Activated CD4-positive, alpha-beta T cell treated with anti-CD3 and anti-CD28 coated beads, Interleukin-2, amount 50 U/mL, for 16 hours (primary cell): ENCODE measurements at regions not wholly inside any gene's neighbourhood (a gene's known extent, or its start where the extent isn't known, plus 50 kb on each side); places are given as distances from the start of the nearest gene placed in this dataset.

ENCODE experiments used
- DNase-seq: peaks from one replicate; pipeline ENCODE4 v3.0.0-alpha.2; 2020

DNA sequence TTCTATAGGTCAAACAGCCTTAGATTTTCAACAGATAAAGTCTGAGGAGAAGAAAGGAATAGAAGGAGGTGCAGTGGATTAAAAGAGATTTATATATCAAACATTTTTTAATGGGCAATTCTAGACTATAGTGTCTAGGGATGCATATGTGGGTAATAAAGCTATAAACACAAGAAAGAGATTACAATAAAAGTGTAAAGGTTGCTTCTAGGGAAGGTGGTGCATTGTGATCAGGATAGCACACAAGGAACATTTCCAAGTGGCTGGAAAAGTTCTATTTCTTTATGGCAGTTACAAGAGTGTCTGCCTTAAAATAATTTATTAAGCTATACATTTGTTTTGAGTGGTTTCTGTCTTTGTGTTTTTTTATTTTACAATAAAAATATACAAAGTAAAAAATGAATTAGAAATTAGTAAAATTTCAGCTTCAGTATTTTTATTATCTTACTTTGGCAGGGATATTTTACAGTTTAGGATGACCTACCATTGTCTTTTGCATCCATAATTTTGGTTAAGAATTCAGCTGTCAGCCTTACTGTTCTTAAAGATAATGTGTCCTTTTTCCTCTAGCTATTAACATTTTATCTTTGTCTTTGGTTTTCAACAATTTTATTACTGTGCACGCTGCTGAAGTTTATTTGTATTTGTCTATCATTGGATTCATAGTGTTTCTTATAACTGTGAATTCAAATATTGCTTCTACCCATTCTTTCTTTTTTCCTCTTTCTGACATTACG, 221.8 kb downstream of the LACC1 start:
- no peak for DNase-seq

DNA sequence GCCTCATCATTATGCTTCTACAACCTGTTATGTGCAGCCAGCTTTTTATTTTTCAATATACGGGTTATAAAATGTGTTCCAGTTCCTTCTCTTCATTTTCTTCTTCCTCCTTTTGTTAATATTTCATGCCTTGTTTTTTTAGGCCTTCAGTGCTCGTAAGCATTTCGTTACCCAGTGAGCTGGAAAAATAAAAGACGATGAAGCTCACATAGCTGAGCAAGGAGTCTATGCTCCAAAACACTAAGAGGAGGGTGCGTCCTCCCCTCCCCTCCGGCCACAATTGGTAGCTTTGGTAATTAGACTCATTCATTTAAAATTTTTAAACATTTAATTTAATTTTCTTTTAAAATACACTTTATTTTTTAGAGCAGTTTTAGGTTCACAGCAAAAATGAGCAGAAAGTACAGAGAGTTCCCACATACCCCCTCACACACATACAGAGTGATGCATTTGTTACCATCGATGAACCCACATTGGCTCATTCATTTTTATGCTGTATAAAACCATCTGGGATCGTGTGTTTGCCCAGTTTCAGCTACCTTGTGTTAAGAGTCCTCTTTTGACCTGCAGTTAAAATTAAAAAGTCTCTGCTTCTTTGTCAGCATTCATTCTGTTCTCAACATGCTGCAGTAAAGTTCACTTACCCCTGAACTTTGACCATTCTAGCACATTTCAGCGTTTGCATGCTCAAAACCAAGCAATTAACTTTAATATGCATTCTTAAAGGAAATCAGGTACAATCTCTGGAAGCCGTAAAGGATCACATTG, 223.9 kb downstream of the LACC1 start:
- no peak for DNase-seq

DNA sequence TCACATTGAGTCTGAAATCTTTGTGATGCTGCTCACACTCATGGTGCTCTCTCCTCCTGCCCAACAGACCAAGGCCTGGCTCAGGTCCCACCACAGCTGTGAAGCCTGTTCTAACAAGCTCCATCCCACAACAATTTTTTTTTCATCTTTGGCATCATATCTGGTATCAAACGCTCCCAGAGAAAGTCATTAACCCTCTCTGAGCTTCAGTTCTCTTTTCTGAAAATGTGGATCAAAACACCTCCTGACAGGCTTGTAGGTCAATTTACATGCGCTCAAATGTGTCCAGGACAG, 224.4 kb downstream of the LACC1 start:
- DNase-seq, result no peak

- DNase-seq, result no peak
These were observed 225.3 kb downstream of the LACC1 start for GRCh38 chr13:44104969-44105368.

DNA sequence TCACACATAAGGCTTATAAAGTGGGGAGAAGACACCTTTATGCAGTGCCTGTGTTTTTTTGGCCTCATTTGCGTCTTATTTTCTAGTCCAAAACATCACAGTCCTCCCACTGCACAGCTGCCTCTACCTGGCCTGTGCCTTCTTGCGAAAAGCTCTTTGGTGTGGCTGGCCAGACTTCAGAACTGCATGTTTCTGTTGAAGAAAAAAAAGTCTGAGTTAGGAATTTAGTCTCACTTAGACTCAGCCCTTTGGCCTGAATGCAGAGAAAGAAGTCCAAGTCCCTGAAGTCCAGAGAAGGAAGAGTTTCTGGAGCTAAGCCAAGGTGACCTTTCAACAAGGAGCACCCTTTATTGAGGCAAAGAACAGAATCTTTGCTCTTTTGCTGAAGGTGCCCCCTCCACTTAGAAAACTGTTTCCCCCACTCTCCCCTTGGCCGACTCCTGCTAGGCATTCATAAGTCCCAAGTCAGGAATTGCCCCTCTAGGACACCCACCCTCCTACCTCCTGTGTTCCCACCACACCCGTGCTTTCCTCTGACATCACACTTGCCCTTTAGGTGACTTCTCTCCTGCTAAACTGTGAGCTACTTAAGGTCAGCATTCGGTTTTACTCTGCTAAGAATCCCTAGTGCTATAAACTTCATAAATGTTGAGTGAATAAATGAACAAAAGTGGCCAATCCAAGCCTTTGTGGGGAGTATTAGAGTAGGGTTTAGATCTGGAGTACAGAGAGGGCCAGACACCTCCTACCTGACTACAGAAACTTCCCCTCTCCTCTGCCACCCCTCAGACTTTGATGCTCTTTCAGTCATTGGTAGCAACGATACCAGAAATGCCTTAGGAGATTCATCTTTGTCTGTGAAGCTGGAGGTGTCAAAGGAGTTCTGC, 226.8 kb downstream of the LACC1 start:
- no peak for DNase-seq

- no peak for DNase-seq
These were observed 227.8 kb downstream of the LACC1 start for GRCh38 chr13:44107357-44108121.

- DNase-seq, result no peak
These were observed 228.7 kb downstream of the LACC1 start for GRCh38 chr13:44108331-44108858.

DNA sequence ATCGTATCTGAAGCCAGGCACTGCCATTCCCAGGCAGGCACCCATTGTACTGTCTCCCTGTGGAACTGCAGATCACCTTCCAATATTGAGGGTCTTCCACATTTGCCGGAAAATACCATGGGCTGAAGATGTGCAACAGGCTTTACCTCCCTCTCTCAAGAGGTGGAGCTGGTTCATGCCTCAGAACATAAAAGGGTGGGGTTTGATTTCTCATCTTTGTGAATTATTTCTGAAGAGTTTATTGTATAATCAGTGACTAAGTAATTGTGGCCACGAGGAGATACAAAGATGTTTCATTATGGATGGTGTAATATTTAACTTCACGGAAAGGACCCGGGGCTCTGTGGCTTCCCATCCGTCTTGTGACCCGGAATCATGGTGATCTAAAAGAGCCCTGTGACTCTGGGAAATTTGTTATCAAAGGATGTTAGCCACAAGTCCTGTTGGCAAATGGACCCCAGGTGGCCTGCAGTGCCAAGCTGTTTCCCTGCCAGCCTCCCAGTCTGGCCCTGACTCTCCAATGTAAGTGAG, 230.5 kb downstream of the LACC1 start:
- DNase-seq, result no peak

DNA sequence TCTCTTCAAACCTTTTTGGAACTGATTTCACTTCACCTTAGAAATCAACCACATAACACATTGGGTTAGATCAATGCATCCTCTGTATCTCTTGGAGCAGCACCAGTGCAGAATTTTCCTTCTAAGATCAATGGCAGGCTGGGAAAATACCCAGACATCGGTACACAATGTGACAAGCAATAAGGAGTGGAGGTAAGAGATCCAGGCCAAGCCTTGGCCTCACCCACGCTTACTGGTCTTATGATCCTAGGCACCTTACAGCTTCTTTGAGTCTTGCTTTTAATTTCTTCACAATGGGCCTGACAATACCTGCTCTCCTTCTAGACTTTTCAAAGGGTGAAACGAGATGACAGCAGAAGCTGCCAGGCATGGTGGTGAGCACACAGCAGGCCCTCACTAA, 232.0 kb downstream of the LACC1 start:
- no peak for DNase-seq

- DNase-seq, result no peak
These were observed 233.1 kb downstream of the LACC1 start for GRCh38 chr13:44112700-44113329.

- DNase-seq, result no peak
These were observed 237.0 kb downstream of the LACC1 start for GRCh38 chr13:44116562-44117332.

DNA sequence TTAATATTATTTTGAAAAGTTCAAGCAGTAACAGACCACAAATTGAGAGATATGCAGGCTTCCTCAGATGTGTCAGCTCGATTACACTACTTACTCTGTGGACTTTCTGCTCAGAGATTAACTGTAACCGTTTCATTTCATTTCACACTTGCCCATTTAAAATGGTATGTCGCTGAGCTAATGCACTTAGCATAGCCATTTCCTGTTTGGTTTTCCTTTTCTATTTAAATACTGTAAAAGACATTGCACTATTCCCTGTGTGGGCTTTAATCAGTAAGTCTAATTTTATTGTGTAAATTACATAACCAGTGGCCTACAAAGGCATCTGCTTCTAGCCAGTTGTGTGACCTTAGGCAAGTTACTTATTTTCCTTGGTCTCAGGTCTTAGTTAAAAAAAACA, 237.6 kb downstream of the LACC1 start:
- DNase-seq, result no peak

GRCh38 chr13:44117816-44118215, 238.1 kb downstream of the LACC1 start:
- DNase-seq, result no peak

GRCh38 chr13:44118881-44119280, 239.2 kb downstream of the LACC1 start:
- DNase-seq, result no peak

- no peak for DNase-seq
These were observed 240.3 kb downstream of the LACC1 start for GRCh38 chr13:44120043-44120442.

DNA sequence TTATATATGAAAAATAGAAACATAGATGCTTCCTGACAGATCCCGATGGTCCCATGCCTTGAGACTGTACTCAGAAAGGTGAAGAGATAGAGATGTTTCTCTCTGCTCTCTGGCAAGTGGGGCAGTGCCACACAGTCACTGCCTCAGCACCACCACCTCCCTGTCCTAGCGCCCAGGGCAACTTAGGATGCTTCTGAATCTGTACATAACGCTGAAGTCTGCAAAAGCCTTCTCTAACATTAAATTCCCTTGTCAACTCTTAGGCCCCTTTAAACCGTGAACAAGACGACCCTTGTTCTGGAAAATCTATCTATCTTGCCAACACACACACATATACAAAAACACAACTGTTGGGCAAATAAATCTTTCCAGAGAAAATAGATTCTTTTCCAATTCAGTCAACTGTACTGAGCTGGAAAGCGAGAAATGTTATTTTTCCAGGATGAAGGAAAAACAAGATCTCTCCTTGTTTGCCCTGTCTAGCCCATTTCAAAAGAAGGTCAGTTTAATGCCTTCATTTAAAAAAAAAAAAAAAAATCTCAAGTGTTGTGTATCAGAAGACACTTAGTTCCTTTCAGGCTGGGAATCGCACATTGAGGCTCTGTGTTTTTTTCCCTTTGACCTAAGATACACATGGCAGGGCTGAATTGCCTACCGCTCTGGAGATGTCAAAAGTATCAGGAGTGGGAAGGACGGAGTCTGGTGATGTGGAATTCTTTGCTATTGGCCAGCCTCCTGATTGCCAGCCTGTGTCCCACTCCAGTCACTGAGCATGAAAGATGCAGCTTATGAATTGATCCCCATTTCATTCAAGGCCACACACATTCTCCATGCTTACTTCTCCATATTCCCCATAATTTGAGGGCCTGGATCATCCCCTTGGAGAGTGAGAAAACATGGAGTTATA, 241.4 kb downstream of the LACC1 start:
- no peak for DNase-seq

DNA sequence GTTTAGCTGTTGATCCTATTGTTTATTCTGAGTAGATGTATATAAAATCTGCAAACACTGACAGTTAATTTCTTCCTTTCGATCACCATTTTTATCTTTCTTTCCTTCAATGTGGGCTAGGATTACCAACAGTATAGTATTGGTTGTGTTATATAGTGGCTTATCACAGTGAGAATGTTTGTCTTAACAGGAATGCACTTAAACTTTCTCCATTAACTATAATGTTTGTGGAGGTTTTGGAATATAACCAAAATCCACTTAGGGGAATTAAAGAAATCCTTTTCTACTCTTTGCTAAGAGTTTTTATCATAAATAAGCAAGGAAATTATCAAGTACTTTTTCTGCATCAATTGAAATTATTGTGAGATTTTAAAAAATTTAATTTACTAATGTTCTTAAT, 244.6 kb downstream of the LACC1 start:
- DNase-seq, result no peak

DNA sequence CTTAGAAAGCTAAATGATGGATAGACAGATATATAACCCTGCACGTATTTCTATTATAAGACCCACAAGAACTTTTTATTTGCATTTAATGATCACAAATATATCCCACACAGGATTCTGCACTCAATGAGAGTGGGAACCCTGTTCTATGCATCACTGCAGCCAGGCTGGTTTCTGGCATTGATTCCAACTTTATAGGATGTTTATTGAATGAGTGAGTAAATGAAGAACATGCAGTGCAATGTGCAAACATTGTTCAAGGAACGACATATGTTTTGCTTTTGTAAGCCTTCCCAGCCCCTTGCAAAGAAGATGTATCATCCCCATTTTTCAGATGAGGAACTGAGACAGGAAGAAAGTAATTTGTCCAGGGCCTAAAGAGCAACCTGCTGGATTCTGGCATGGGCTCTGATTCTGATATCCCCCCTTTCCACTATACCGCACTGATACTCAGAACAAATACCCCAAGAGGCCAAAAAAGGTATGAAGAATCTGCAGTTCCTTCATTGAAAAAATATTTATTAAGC, 246.3 kb downstream of the LACC1 start:
- DNase-seq, result no peak

DNA sequence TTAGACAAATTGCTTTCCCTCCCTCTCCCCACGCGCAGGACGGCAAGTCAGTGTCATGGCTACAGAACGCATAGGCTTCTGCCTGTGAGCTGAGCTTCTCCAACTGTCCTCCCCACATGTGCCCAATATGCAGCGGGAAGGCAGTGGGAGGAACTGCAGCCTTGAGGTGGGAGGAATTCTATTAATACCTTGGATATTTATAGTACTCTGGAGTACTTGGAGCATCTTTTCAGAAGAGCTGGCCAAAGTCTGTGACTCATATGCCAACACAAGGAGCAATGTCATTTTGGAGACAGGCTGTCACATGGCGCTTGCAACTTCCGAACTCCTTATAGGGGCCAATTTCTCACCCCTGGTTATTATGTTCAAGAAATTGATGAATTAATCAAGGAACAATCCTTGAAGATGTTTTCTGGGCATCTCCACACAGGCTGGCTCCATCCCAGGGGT, 245.0 kb upstream of the SERP2 start:
- DNase-seq, result no peak

DNA sequence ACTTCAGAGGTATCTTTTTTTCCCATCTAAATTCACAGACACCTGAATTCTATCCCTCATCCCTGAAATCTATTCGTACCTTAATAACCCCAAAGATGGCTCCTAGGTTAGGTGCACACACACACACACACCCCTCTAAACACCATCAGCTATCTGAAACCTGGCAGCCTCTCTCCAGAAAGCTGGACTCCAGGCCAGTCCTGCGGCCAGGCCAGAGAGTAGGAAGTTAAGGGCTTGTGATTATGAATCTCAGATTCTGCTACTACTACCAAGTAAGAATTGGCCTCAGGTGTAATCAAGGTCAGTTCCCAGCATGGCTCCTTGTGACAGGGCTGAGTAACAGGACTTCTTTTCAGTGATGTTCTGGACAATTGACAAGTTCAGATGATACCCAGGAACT, 244.2 kb upstream of the SERP2 start:
- DNase-seq, result no peak
